Caki2 (cell line): ENCODE measurements at regions not wholly inside any gene's neighbourhood (a gene's known extent, or its start where the extent isn't known, plus 50 kb on each side); places are given as distances from the start of the nearest gene placed in this dataset.
"Not testable (repeated sequence)": the region's sequence is repeated elsewhere in the genome, so short reads cannot be mapped to it uniquely, and the experiment has no call there.

Experiments
- DNase-seq: peaks from one replicate; pipeline ENCODE4 v3.0.0-alpha.2; 2015; ENCODE audit warnings: low read depth
- in situ Hi-C: cut with HindIII; loops from 2 replicates; pipeline ENCODE4 v1.10.0; 2016; ENCODE audit warnings: low sequenced_read_pairs, low pct_unique_long_range_greater_than_20kb, mixed read lengths

GRCh38 chr5:110854200-110854599 is 115.4 kb downstream of the SLC25A46 start:
- in situ Hi-C loops = no loop called here
- no peak for DNase-seq

- no peak for DNase-seq
- in situ Hi-C loops = no loop called here
These were observed 117.2 kb downstream of the SLC25A46 start for GRCh38 chr5:110855961-110856360.

- in situ Hi-C loops = no loop called here
- DNase-seq = peak; percentile 16
These were observed 126.7 kb downstream of the SLC25A46 start for GRCh38 chr5:110865400-110866094.

- DNase-seq = no peak
- in situ Hi-C loops = no loop called here
These were observed 131.1 kb downstream of the SLC25A46 start for GRCh38 chr5:110869927-110870326.

GRCh38 chr5:110872200-110872599 is 133.4 kb downstream of the SLC25A46 start:
- in situ Hi-C loops = no loop called here

GRCh38 chr5:110872963-110873362 is 134.2 kb downstream of the SLC25A46 start:
- DNase-seq = no peak
- in situ Hi-C loops = no loop called here

More at GRCh38 chr5:110872200-110872599, 133.4 kb downstream of the SLC25A46 start:
- DNase-seq = no peak

- DNase-seq = no peak
- in situ Hi-C loops = no loop called here
These were observed 135.1 kb downstream of the SLC25A46 start for GRCh38 chr5:110873773-110874437.

GRCh38 chr5:110875115-110875514 is 136.3 kb downstream of the SLC25A46 start:
- DNase-seq, in situ Hi-C loops: not testable (repeated sequence)

GRCh38 chr5:110878115-110878514 is 139.3 kb downstream of the SLC25A46 start:
- no peak for DNase-seq
- in situ Hi-C loops = no loop called here

GRCh38 chr5:110879675-110880074 is 140.9 kb downstream of the SLC25A46 start:
- no peak for DNase-seq
- in situ Hi-C loops = no loop called here

- in situ Hi-C loops = no loop called here
- DNase-seq = peak; percentile 71
These were observed 141.6 kb downstream of the SLC25A46 start for GRCh38 chr5:110880413-110880812.

- no peak for DNase-seq
- in situ Hi-C loops = no loop called here
These were observed 145.2 kb downstream of the SLC25A46 start for GRCh38 chr5:110884005-110884404.

- DNase-seq, in situ Hi-C loops: not testable (repeated sequence)
These were observed 148.4 kb downstream of the SLC25A46 start for GRCh38 chr5:110887170-110887569.

GRCh38 chr5:110893854-110894483 is 155.2 kb downstream of the SLC25A46 start:
- in situ Hi-C loops, DNase-seq: not testable (repeated sequence)

- in situ Hi-C loops = no loop called here
- DNase-seq = no peak
These were observed 156.0 kb downstream of the SLC25A46 start for GRCh38 chr5:110894805-110895204.

- no peak for DNase-seq
- in situ Hi-C loops = no loop called here
These were observed 158.1 kb downstream of the SLC25A46 start for GRCh38 chr5:110896901-110897300.

GRCh38 chr5:110899566-110900412 is 161.0 kb downstream of the SLC25A46 start:
- peak; percentile 61 for DNase-seq
- in situ Hi-C loops = no loop called here

- DNase-seq = peak; percentile 93
- in situ Hi-C loops = no loop called here
These were observed 162.0 kb downstream of the SLC25A46 start for GRCh38 chr5:110900829-110901228.
